HCT116 (cell line): ENCODE measurements at regions not wholly inside any gene's neighbourhood (a gene's known extent, or its start where the extent isn't known, plus 50 kb on each side); places are given as distances from the start of the nearest gene placed in this dataset.

Source experiments
- ATAC-seq: fragments of 200-7000 bp; cut with Tn5 transposase; 2 replicates; pipeline ENCODE4 v1.9.1; 2020; ENCODE audit warnings: mild to moderate bottlenecking, moderate library complexity
- BruUV-seq: library from RNA; stranded (reverse); fragments of 400-500 nt; replicated peaks from 2 replicates; lab custom pipeline; 2021; lab: Mats Ljungman, UMichigan
- CTCF ChIA-PET: fragments of 300-600 bp; sonication (Branson Sonifier 250); formaldehyde crosslinking; loops from one replicate; lab custom pipeline; 2021; ENCODE audit warnings: antibody characterized with exemption; lab: Charles Lee
- POLR2A ChIA-PET: fragments of 300-600, 350-600 bp; sonication (Branson Sonifier 250); formaldehyde crosslinking; loops from one replicate; lab custom pipeline; 2021; ENCODE audit warnings: antibody characterized with exemption; lab: Charles Lee
- RAD21 ChIA-PET, 2 experiments: fragments of 300-600 bp; sonication (Branson Sonifier 250); formaldehyde crosslinking; loops; one replicate each; lab custom pipeline; 2023; ENCODE audit warnings: low total read pairs in 2 of 2; ENCODE audit not compliant: uncharacterized antibody in 2 of 2, unreplicated experiment in 2 of 2, low non-redundant PET in 1 of 2; lab: Charles Lee
- DNase-seq: peaks from one replicate; pipeline ENCODE4 v3.0.0-alpha.2; 2010; ENCODE audit warnings: low read depth, low spot score
- H2AFZ ChIP-seq: fragments of 200-600 bp; shearing (Covaris generic), sonication (generic); 2 replicates; pipeline ENCODE4 v1.6.1; 2017; ENCODE audit warnings: low read depth, mixed run types, mixed read lengths, antibody characterized with exemption, low read length; ENCODE audit not compliant: poor library complexity, severe bottlenecking
- H3K27ac ChIP-seq: 2 replicates; pipeline ENCODE4 v1.5.1; 2012; ENCODE audit warnings: low read depth, low read length
- H3K27me3 ChIP-seq: fragments of 200-600 bp; sonication (generic); 2 replicates; pipeline ENCODE4 v1.6.1; 2016; ENCODE audit warnings: mixed run types, low read length, mixed read lengths; ENCODE audit not compliant: insufficient read depth
- H3K36me3 ChIP-seq, 2 experiments: fragments of 200-500 bp in 1 of 2; fragments of 200-600 bp in 1 of 2; sonication (Bioruptor generic) in 1 of 2; sonication (generic) in 1 of 2; 2 replicates each; pipeline versions ENCODE4 v1.5.1 to v1.6.1; 2014 to 2016; ENCODE audit warnings: low read length in 2 of 2, inconsistent platforms in 1 of 2, mixed read lengths in 1 of 2, mixed run types in 1 of 2; ENCODE audit not compliant: insufficient read depth in 2 of 2, control insufficient read depth in 1 of 2
- H3K4me1 ChIP-seq, 2 experiments: fragments of 200-600 bp in 1 of 2; sonication (generic) in 1 of 2; 2 replicates each; pipeline versions ENCODE4 v1.5.1 to v1.6.1; 2012 to 2017; ENCODE audit warnings: low read length in 2 of 2, inconsistent platforms in 1 of 2, mild to moderate bottlenecking in 1 of 2, mixed read lengths in 1 of 2, mixed run types in 1 of 2, moderate library complexity in 1 of 2; ENCODE audit not compliant: insufficient read depth in 2 of 2, control insufficient read depth in 1 of 2
- H3K4me2 ChIP-seq: fragments of 200-600 bp; sonication (generic); 2 replicates; pipeline ENCODE4 v1.6.1; 2017; ENCODE audit warnings: mixed run types, low read length, mixed read lengths
- H3K4me3 ChIP-seq, 2 experiments: fragments of 200-600 bp in 1 of 2; sonication (generic) in 1 of 2; replicated peaks in 1 of 2; 2 replicates each; pipeline ENCODE4 v1.5.1; 2011 to 2016; ENCODE audit warnings: low read length in 2 of 2, control low read depth in 1 of 2, low read depth in 1 of 2, mild to moderate bottlenecking in 1 of 2, mixed read lengths in 1 of 2, mixed run types in 1 of 2
- H3K79me2 ChIP-seq: fragments of 200-600 bp; sonication (generic); 2 replicates; pipeline ENCODE4 v1.6.1; 2017; ENCODE audit warnings: mild to moderate bottlenecking, mixed run types, low read length, moderate library complexity, mixed read lengths; ENCODE audit not compliant: insufficient read depth
- H3K9ac ChIP-seq: fragments of 200-600 bp; sonication (generic); 2 replicates; pipeline ENCODE4 v1.6.1; 2016; ENCODE audit warnings: low read length, mixed read lengths
- H3K9me2 ChIP-seq: fragments of 200-600 bp; sonication (generic), shearing (Covaris generic); 2 replicates; pipeline ENCODE4 v1.6.1; 2017; ENCODE audit warnings: mixed run types, mild to moderate bottlenecking, moderate library complexity; ENCODE audit not compliant: insufficient read depth
- H3K9me3 ChIP-seq, 2 experiments: fragments of 200-500 bp in 1 of 2; fragments of 200-600 bp in 1 of 2; sonication (Bioruptor generic) in 1 of 2; sonication (generic) in 1 of 2; 2 replicates each; pipeline ENCODE4 v1.6.1; 2014 to 2017; ENCODE audit warnings: low read length in 2 of 2, mixed read lengths in 2 of 2, inconsistent platforms in 1 of 2, low read depth in 1 of 2, mild to moderate bottlenecking in 1 of 2, mixed run types in 1 of 2, moderate library complexity in 1 of 2; ENCODE audit not compliant: control insufficient read depth in 1 of 2, insufficient read depth in 1 of 2
- H4K20me1 ChIP-seq: fragments of 200-600 bp; sonication (generic), shearing (Covaris generic); 2 replicates; pipeline ENCODE4 v1.6.1; 2017; ENCODE audit warnings: mixed run types, mild to moderate bottlenecking, moderate library complexity; ENCODE audit not compliant: insufficient read depth
- CBX3 ChIP-seq: IDR thresholded peaks from 2 replicates; pipeline ENCODE4 v1.6.1; 2012; ENCODE audit warnings: low read depth
- CEBPB ChIP-seq: IDR thresholded peaks from 2 replicates; pipeline ENCODE4 v1.6.1; 2012; ENCODE audit warnings: low read depth
- EGR1 ChIP-seq: IDR thresholded peaks from 2 replicates; pipeline ENCODE4 v1.6.1; 2012; ENCODE audit warnings: low read depth
- ELF1 ChIP-seq: IDR thresholded peaks from 2 replicates; pipeline ENCODE4 v1.6.1; 2012; ENCODE audit warnings: low read depth, borderline replicate concordance
- EZH2 ChIP-seq: fragments of 200-600 bp; sonication (generic); IDR thresholded peaks from 2 replicates; pipeline ENCODE4 v1.6.1; 2017; ENCODE audit warnings: antibody characterized with exemption, mixed run types
- FOSL1 ChIP-seq: IDR thresholded peaks from 2 replicates; pipeline ENCODE4 v1.6.1; 2012; ENCODE audit warnings: low read depth
- JUND ChIP-seq: IDR thresholded peaks from 2 replicates; pipeline ENCODE4 v1.6.1; 2012
- MAX ChIP-seq: IDR thresholded peaks from 2 replicates; pipeline ENCODE4 v1.6.1; 2012
- POLR2AphosphoS5 ChIP-seq: IDR thresholded peaks from 2 replicates; pipeline ENCODE4 v1.6.1; 2011; ENCODE audit warnings: mild to moderate bottlenecking, low read depth, low read length, moderate library complexity
- RAD21 ChIP-seq: IDR thresholded peaks from 2 replicates; pipeline ENCODE4 v1.6.1; 2012; ENCODE audit warnings: low read depth, mild to moderate bottlenecking
- SIN3A ChIP-seq: IDR thresholded peaks from 2 replicates; pipeline ENCODE4 v1.6.1; 2012; ENCODE audit warnings: low read depth
- SP1 ChIP-seq: IDR thresholded peaks from 2 replicates; pipeline ENCODE4 v1.6.1; 2012; ENCODE audit warnings: low read depth
- TCF7L2 ChIP-seq: IDR thresholded peaks from 2 replicates; pipeline ENCODE4 v1.7.0; 2011; ENCODE audit warnings: borderline replicate concordance, inconsistent platforms; ENCODE audit not compliant: insufficient read depth, insufficient read length; ENCODE audit errors: extremely low read depth
- ZBTB33 ChIP-seq: IDR thresholded peaks from 2 replicates; pipeline ENCODE4 v1.6.1; 2011; ENCODE audit warnings: mild to moderate bottlenecking, low read length, moderate library complexity; ENCODE audit not compliant: insufficient replicate concordance; ENCODE audit errors: extremely low read depth
- intact Hi-C: fragments of 100-400 bp; cut with micrococcal nuclease; formaldehyde crosslinking; loops from 2 replicates; pipeline ENCODE4 v1.10.0; 2022

DNA sequence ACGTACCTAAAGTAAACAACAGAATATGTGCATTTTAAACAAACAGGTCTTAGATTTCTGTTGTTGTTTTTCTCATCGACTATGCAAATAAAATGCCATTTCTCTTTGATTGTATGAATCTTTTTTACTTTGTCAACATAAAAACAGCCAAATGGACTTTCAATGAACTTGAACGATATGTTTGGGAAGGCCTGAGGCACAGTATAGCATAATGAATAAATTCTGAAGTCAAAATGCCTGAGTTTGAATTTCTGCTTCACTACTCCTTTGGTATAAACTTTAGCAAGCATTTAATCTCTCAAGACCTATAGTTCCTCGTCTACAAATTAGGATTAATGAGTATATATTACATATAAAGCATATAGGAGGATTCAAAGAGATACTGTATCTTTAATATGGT is 1369.9 kb upstream of the TENM4 start:
- POLR2A ChIA-PET, result no interaction called here
- peaks cover 13% of the 10 kb centered on the region in 2 experiments; a peak in 2 of 4 replicates for H3K9me3 ChIP-seq
- no peaks in the 10 kb centered on the region for H3K79me2 ChIP-seq
- no peak overlapping the region for H3K4me2 ChIP-seq
- H2AFZ ChIP-seq, result no peak overlapping the region
- H3K27ac ChIP-seq, result no peak overlapping the region
- ATAC-seq (no peak), DNase-seq (no peak)
- H3K27me3 ChIP-seq, result no peaks in the 10 kb centered on the region
- TF ChIP-seq CBX3 (no peak), CEBPB (no peak), POLR2AphosphoS5 (no peak), RAD21 (no peak), MAX (no peak), ELF1 (no peak), SP1 (no peak), SIN3A (no peak), EZH2 (no peak), FOSL1 (no peak), EGR1 (no peak), ZBTB33 (no peak), TCF7L2 (no peak), JUND (no peak)
- RAD21 ChIA-PET, result no interaction called here
- no peaks in the 10 kb centered on the region for H3K4me1 ChIP-seq
- no peaks in the 10 kb centered on the region for H4K20me1 ChIP-seq
- H3K36me3 ChIP-seq, result no peaks in the 10 kb centered on the region
- intact Hi-C loops, result no loop called here
- no peaks in the 10 kb centered on the region for H3K9me2 ChIP-seq
- CTCF ChIA-PET, result no interaction called here
- no peak overlapping the region for H3K9ac ChIP-seq
- no TSS peak for BruUV-seq
- H3K4me3 ChIP-seq, result no peak overlapping the region
